ENCODE measurements at regions not wholly inside any gene's neighbourhood (a gene's known extent, or its start where the extent isn't known, plus 50 kb on each side); places are given as distances from the start of the nearest gene placed in this dataset.

GRCh38 chr1:38728585-38728908, 131.0 kb downstream of the RRAGC start:
- TF ChIP-seq CTCF (conservative IDR thresholded peaks at IDR 0.05; ENCODE audit: low read length) (no peak), EZH2phosphoT487 (IDR thresholded peaks at IDR 0.05; ENCODE audit: borderline replicate concordance, low read depth, low read length) (no peak)
